ENCODE measurements at regions not wholly inside any gene's neighbourhood (a gene's known extent, or its start where the extent isn't known, plus 50 kb on each side); places are given as distances from the start of the nearest gene placed in this dataset.

GRCh38 chr11:109155291-109155690, 266.7 kb upstream of the C11orf87 start:
- TF ChIP-seq POLR2A (IDR thresholded peaks at IDR 0.05) = no peak
- TF ChIP-seq EP300 (IDR thresholded peaks at IDR 0.05) = no peak
- no peak for TF ChIP-seq CTCF (IDR thresholded peaks at IDR 0.05)
- no peak for TF ChIP-seq POLR2AphosphoS5 (IDR thresholded peaks at IDR 0.05)

All from gastroesophageal sphincter (tissue), 3 donors.